Chondrocyte (in vitro differentiated cells): ENCODE measurements at regions not wholly inside any gene's neighbourhood (a gene's known extent, or its start where the extent isn't known, plus 50 kb on each side); places are given as distances from the start of the nearest gene placed in this dataset.

Source experiments
- DNase-seq: peaks from one replicate; pipeline ENCODE4 v3.0.0; 2021; ENCODE audit warnings: mixed read lengths, low spot score
- H3K27ac Mint-ChIP-seq: one replicate; pipeline ENCODE4 v1.8.0; 2021; ENCODE audit warnings: mild to moderate bottlenecking, moderate library complexity, mixed read lengths; ENCODE audit not compliant: unreplicated experiment
- H3K27me3 Mint-ChIP-seq: 2 replicates; pipeline ENCODE4 v1.8.0; 2021; ENCODE audit warnings: low read depth, mixed read lengths
- H3K36me3 Mint-ChIP-seq: 2 replicates; pipeline ENCODE4 v1.8.0; 2021; ENCODE audit warnings: low read depth, mixed read lengths
- H3K4me1 Mint-ChIP-seq: 2 replicates; pipeline ENCODE4 v1.8.0; 2021; ENCODE audit warnings: low read depth, mild to moderate bottlenecking, mixed read lengths
- H3K4me3 Mint-ChIP-seq: one replicate; pipeline ENCODE4 v1.8.0; 2021; ENCODE audit warnings: mild to moderate bottlenecking, moderate library complexity, mixed read lengths; ENCODE audit not compliant: unreplicated experiment
- H3K9me3 Mint-ChIP-seq: 2 replicates; pipeline ENCODE4 v1.8.0; 2021; ENCODE audit warnings: low read depth, mixed read lengths
- CTCF ChIP-seq: fragments of 200-600 bp; sonication (generic); IDR thresholded peaks from 2 replicates; pipeline ENCODE4 v1.5.0; 2021; ENCODE audit warnings: antibody characterized with exemption, mild to moderate bottlenecking, moderate library complexity

- no peak overlapping the region for H3K4me3 Mint-ChIP-seq
- DNase-seq = no peak
- no peak for TF ChIP-seq CTCF
- H3K27ac Mint-ChIP-seq = no peak overlapping the region
- no peaks in the 10 kb centered on the region for H3K36me3 Mint-ChIP-seq
- H3K27me3 Mint-ChIP-seq = peaks cover 3% of the 10 kb centered on the region
- peaks cover 10% of the 10 kb centered on the region for H3K9me3 Mint-ChIP-seq
- peaks cover 3% of the 10 kb centered on the region for H3K4me1 Mint-ChIP-seq
These were observed 467.4 kb downstream of the BCOR start for GRCh38 chrX:39630344-39630743.

- Mint-ChIP-seq H3K4me1 (peaks cover 3% of the 10 kb centered on the region), H3K9me3 (peaks cover 11% of the 10 kb centered on the region), H3K27me3 (peaks cover 3% of the 10 kb centered on the region), H3K36me3 (no peaks in the 10 kb centered on the region), H3K27ac (no peak overlapping the region), H3K4me3 (no peak overlapping the region)
- no peak for DNase-seq
- no peak for TF ChIP-seq CTCF
These were observed 466.2 kb downstream of the BCOR start for GRCh38 chrX:39631276-39632229.

GRCh38 chrX:39633293-39633692 lies 464.5 kb downstream of the BCOR start:
- peaks cover 20% of the 10 kb centered on the region for H3K9me3 Mint-ChIP-seq
- H3K4me3 Mint-ChIP-seq = no peak overlapping the region
- no peak for DNase-seq
- H3K27me3 Mint-ChIP-seq = peaks cover 3% of the 10 kb centered on the region
- H3K4me1 Mint-ChIP-seq = peaks cover 3% of the 10 kb centered on the region
- H3K27ac Mint-ChIP-seq = no peak overlapping the region
- H3K36me3 Mint-ChIP-seq = no peaks in the 10 kb centered on the region
- no peak for TF ChIP-seq CTCF

GRCh38 chrX:39636481-39636880 lies 461.3 kb downstream of the BCOR start:
- no peak for DNase-seq
- H3K9me3 Mint-ChIP-seq = peaks cover 23% of the 10 kb centered on the region

GRCh38 chrX:39638526-39638925 lies 459.2 kb downstream of the BCOR start:
- Mint-ChIP-seq H3K4me3 (no peak overlapping the region), H3K36me3 (no peaks in the 10 kb centered on the region)
- no peak for TF ChIP-seq CTCF

More at GRCh38 chrX:39636481-39636880, 461.3 kb downstream of the BCOR start:
- H3K36me3 Mint-ChIP-seq = no peaks in the 10 kb centered on the region
- no peak for TF ChIP-seq CTCF
- H3K4me3 Mint-ChIP-seq = no peak overlapping the region
- no peaks in the 10 kb centered on the region for H3K27me3 Mint-ChIP-seq
- peaks cover 3% of the 10 kb centered on the region for H3K4me1 Mint-ChIP-seq
- H3K27ac Mint-ChIP-seq = no peak overlapping the region

More at GRCh38 chrX:39638526-39638925, 459.2 kb downstream of the BCOR start:
- H3K27ac Mint-ChIP-seq = no peak overlapping the region
- peaks cover 4% of the 10 kb centered on the region for H3K27me3 Mint-ChIP-seq
- peaks cover 8% of the 10 kb centered on the region for H3K4me1 Mint-ChIP-seq
- H3K9me3 Mint-ChIP-seq = peaks cover 21% of the 10 kb centered on the region
- DNase-seq = no peak
